T-helper 9 cell (primary cell): ENCODE measurements at regions not wholly inside any gene's neighbourhood (a gene's known extent, or its start where the extent isn't known, plus 50 kb on each side); places are given as distances from the start of the nearest gene placed in this dataset.

ENCODE experiments used
- DNase-seq: peaks from one replicate; pipeline ENCODE4 v3.0.0-alpha.2; 2020

DNA sequence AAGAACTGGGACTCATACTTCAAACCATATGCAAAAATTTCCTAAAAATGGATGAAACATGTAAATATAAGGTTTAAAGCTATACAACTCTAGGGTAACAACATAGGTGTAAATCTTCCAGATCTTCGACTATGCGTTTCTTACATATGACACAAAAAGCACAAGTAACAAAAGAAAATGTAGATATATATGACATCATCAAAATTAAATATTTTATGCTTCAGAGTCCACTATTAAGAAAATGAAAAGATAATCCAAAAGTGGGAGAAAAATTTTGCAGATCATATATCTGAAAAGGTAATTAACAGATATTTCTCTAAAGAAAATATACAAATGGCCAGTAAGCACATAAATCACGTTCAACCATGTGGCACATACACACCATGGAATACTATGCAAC lies 164.2 kb upstream of the ACTRT1 start:
- no peak for DNase-seq

DNA sequence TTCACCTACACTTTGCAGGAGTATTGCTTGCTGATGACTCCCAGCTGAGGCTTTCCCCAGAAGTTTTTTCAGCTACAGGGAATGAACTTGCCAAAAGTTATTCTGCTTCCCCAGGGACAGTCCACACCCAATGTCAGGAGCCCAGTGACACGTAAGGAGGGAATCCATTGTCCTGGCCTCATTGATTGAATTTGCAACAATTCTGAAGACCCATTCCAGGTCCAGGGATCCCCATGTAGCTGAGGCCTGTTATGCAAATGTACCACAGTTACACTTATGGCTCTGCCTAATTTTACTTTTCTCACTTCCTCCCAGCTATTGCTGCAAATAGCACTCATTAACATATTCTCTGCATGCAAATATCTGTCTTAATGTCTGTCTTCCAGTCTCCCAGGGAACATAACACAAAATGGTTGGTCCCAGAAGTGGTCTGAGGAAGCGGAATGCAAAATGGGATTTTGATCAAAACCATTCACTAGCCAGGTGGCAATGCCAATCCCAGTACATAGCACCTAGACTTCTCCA lies 113.7 kb upstream of the ACTRT1 start:
- no peak for DNase-seq

DNA sequence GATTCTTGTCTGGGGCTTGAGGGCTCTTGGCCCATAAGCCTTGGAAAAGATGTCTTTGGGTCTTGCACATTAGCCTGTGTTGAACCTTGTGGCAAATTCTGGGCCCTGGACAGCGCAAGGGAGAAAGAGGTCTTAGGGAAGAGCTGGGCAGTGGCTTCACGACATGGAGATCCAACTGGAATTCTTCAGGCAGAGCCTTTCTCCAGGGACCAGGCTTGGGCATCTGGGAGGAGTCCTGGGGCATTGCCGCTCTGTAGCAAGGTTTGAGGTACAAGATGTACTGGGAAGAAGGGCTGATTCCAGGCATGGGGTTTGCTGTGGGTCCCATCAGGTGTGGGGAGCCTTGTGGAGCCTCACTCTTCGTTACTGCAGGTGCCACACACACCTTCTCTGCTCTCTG lies 104.0 kb upstream of the ACTRT1 start:
- DNase-seq, result no peak

DNA sequence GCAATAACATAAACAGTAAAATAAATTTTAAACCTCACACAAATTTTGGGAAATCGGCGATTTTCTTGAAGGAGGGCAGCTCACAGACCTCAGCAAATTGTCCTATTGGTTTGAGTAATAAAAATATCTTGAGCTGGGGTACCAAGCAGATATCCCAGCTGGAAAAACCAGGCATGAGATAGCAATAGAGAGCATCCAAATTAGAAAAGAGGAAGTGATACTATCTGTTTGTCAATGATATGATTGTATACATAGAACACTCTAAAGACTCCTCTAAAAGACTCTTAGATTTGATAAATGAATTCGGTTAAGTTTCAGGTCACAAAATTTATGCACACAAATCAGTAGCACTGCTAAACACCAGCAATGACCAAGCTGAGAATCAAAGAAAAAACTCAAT lies 90.5 kb upstream of the ACTRT1 start:
- DNase-seq, result no peak

DNA sequence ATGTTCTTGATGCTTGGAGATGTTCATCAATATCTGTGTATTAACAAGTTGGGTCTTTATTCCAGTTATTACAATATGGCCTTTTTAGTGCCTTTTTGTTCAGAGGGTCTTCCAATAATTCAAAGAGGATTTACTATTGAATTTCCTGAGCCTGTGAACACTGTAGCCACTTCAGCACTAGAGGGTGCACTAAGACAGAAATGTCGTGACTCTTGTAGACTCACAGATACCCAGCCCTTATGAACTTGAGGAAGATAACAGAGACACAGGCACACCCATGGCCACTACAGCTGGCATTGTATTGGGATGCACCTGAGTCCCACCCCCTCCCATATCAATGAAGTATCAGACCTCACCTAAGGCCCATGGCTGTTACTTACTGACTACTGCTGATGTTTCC lies 54.4 kb upstream of the ACTRT1 start:
- no peak for DNase-seq

DNA sequence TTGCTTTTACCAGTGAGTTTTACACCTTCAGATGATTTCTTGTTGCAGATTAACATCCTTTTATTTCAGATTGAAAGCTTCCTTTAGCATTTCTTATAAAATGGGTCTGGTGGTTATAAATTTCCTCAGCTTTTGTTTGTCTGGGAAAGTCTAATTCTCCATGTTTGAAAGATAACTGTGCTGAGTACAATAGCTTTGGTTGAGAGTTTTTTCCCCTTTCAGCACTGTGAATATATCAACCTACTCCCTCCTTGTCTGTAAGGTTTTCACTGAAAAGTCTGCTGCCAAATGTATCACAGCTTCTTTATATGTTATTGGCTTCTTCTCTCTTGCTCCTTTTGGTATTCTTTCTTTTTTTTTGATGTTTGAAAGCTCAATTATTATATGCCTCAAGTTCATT lies 53.5 kb upstream of the ACTRT1 start:
- DNase-seq, result no peak
